HG03521 (cell line): ENCODE measurements at regions not wholly inside any gene's neighbourhood (a gene's known extent, or its start where the extent isn't known, plus 50 kb on each side); places are given as distances from the start of the nearest gene placed in this dataset.

Source experiments
- ATAC-seq: cut with Tn5 transposase; IDR thresholded peaks from one replicate; pipeline ENCODE4 v1.9.1; 2021; ENCODE audit warnings: mild to moderate bottlenecking, moderate library complexity; ENCODE audit not compliant: unreplicated experiment

DNA sequence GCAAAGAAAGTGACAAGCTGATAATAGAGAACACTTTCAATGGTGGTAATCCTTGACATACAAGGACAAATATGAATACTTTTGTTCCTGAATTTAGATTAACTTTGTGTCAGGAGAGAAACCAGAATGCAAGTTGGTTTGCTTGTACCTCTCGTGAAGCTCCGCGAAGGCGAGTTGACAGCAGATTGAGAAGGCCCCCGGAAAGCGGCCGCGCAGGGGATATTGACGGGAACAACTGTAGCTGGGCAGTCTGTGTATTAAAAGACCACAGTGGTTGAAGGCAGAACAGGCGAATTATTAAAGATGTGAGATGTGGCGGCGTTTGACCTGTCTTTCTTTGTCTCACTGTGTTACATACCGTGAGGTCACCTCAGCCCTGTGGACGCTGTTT lies 175.8 kb upstream of the RALGAPA2 start:
- ATAC-seq: no peak

DNA sequence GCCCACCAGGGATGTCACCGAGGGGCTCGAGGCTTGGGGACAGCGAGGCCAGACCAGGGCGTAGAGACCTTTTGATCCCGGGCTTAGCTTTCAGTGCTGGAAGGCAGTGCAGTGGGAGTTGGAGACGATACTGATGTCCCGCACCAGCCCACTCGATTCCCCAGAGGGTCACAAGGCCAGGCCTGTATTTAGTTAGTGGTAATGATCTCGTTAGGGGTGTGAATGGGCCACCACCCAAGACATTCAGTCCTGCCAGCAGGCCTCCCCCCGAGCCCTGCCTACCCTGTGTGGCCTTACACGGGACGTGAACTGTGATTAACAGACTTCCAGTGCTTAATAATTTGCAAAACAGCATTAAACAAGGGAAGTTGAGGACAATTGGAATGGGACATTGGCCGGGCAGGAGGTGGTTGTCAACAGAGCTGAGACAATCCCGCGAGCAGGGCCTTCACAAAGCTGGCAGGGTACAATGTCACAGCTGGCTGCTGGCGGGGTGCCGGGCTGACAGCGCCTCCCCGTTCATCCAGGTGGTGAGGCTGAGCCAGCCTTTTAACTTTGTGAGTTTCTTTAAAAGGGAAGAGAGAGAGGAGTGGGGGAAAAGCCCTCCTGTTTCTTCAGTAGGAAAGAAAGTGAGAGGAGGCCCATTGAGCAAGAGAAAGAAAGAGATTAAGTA lies 175.3 kb upstream of the RALGAPA2 start:
- ATAC-seq: no peak

DNA sequence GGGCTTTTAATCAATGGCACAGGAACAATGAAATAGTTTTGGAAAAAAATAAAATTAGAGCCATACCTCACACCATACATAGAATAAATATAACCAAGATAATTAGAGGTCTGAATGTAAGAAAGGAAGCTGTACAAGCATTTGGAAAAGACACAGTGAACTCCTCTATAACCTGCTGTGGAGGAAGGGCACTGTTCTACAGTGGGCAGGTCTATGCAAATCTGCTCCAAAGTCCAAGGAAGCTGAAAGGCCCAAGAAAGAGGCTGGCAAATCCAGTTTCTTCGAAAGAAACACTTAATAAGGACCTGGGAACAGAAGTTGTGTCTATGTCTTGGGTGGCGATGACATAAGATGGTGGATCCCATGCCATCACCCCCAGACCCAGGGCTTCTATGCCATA lies 169.4 kb upstream of the RALGAPA2 start:
- no peak for ATAC-seq

DNA sequence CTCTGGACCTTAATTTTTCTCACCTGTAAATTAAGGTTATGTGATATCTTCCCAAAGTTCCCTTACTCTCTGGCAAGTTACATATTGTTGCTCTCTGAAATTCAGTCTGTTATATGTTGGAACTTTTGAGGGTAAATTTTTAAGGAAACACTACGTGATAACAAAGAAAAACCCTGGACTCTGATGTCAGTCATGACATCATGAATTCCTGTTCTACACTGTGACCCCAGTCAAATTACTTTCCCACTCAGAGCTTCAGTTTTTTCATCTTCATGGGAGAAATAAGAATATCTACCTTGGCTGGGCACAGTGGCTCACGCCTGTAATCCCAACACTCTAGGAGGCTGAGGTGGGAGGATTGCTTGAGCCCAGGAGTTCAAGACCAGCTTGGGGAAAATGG lies 164.6 kb upstream of the RALGAPA2 start:
- no peak for ATAC-seq

DNA sequence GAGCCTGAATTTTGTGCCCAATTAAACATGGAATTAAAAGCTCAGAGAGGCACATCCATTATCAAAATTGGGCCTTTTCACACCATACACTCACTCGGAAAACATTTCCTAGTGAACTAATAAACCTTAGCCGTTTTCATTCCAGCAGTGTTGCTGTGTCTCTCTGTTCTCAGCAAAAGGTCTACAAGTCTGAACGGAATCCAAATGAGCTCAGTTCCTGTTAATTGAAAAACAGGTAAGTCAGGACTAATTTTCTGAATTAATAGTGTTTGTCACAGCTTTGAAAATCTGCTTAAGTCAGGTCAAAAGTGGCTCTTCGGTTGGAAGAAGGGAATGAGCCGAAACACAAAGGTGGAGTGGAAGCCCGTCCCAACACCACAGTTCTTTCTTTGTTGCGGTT lies 163.3 kb upstream of the RALGAPA2 start:
- no peak for ATAC-seq

DNA sequence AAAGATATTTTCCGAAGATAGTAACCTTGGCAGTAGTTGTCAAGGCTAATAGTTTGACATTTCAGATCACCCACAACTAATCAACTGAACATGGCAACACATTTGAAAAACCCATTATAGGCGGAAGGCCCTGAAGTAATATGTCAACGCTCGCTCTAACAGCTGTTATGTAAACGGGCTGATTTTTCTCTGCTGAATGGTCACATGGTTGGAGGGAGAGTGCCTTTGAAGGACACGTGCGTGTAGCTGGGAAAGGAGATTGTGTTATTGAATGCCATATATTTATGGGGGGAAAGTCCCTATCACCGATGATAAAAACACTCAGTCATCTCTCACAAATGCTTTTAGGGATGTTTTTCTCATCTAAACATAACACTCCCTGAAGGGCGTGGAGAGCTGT lies 160.0 kb upstream of the RALGAPA2 start:
- ATAC-seq: no peak

GRCh38 chr20:20869161-20869775 lies 156.8 kb upstream of the RALGAPA2 start:
- ATAC-seq: no peak

DNA sequence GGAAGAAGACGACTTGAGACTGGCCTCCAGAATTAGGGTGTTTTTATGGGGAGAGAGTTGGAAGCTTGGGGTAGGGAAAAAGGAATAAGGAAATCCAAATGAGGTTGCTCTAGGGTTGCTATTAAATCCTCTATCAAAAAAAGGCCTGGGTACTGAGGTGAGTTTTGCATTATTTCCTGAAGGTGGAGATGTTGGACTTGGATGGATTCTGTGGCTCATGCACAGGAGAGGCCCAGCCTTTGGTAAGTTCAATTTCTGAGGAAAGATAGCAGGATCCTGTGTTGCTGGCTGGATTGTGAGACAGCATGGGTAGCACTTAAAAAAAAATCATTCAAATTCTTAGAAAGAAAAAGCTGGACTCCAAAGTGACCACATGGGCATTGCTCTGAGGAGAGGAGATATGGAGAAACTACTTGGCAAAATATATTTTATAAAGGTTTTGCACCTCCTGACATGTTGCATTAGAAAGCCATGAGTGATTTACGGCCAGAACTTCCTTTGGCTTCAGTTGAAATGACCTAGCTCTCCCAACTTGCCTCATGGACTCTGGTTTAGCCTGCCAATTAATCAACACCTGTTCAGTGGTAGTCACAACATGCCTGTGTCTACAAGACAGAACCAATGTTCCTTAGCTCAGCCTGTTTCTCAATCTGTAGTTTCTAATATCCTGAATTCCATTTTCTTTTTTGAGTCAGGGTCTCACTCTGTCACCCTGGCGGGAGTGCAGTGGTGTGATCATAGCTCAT lies 152.1 kb upstream of the RALGAPA2 start:
- no peak for ATAC-seq

- ATAC-seq: no peak
Measured at GRCh38 chr20:20860078-20860806, 147.8 kb upstream of the RALGAPA2 start.

GRCh38 chr20:20859510-20859909 lies 147.1 kb upstream of the RALGAPA2 start:
- no peak for ATAC-seq

GRCh38 chr20:20856956-20857355 lies 144.5 kb upstream of the RALGAPA2 start:
- ATAC-seq: no peak

DNA sequence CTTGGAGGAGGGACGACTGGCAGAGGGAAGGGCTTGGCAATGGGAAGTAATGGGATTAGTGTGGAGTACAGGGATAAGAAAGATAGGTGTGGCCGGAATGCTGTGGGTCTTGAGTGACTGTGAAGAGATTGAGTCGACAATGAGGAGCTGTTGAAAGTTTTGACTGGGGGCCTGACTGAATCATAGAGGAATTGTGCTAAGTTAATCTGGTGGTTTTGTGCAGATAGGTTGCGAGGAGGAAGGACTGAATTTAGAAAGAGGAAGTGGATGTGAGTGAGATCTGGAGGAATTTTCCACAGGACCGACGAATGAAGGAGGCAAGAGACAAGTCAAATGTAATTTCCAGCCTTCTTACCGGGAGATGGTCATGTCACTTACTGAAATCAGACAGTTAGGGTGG lies 143.9 kb upstream of the RALGAPA2 start:
- no peak for ATAC-seq

- no peak for ATAC-seq
Measured at GRCh38 chr20:20851385-20851784, 138.9 kb upstream of the RALGAPA2 start.

DNA sequence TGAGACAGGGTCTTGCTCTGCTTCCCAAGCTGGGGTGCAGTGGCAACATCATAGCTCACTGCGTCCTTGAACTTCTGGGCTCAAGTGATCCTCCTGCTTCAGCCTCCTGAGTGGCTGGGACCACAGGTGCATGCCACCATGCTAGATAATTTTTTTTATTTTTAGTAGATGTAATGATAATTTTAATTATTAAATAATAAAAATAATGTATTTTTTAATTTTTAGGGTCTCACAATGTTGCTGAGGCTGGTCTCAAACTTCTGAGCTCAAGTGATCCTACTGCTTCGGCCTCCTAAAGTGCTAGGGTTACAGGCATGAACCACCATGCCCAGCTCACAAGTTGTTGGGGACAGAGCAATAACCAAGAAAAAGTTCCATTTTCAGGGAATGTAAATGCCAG lies 138.0 kb upstream of the RALGAPA2 start:
- ATAC-seq: no peak

DNA sequence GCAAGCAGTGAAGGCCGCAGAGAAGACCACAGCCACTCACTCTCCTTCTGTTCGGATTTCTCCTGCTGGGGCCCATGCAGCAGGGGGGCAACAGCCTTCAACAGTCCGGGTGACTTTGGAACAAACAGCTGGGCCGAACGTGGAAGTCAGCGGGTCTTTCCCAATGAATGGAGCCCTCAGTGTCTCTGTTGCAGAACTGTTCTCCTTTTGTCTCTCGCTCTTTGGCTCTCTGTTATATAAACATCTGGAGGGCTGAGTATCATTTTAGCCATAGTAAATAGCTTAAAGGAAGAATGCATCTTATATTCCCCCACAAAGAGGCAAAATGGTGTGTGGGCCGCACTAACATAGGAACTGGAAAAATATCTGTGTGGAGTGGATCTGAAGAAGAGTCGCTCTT lies 136.7 kb upstream of the RALGAPA2 start:
- no peak for ATAC-seq

DNA sequence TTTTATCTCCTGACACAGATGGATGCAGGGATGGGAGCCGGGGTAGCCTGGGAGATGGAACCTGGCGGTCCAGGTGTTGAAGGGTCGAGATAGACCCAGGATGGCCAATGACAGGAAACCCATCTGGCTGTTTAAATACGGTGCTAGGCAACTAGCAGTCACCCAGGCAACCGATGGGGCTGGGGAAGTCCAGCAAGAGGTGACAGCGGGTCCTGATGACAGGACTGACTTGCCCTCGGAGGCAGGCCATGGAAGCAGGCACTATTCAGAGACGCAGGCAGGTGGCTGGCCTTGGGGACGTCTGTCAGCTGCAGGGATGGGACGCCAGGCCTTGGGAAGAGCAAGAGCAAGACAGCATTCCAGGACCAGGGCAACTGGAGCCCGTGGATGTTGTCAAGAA lies 135.4 kb upstream of the RALGAPA2 start:
- no peak for ATAC-seq

DNA sequence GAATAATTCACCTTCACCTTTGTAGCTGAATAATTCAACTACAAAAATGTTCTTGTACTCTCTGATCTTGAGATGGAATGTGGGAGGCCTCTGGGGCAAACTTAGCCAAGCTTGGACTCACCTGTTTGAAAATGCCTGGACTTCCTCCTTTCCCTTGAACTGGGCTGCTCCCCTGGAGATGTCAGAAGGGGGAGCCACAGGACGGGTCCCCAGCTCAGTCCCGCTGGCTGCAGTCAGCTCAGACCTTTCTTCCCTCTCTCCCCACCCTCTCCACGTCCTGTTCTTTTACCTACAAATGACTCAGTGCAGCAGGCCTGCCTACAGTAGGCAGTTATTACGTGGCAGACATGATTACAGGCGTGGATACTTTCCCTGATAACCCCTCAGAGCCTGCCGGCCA lies 131.5 kb upstream of the RALGAPA2 start:
- no peak for ATAC-seq

GRCh38 chr20:20839771-20840170 lies 127.3 kb upstream of the RALGAPA2 start:
- no peak for ATAC-seq

- no peak for ATAC-seq
Measured at GRCh38 chr20:20837574-20838021, 125.2 kb upstream of the RALGAPA2 start.

DNA sequence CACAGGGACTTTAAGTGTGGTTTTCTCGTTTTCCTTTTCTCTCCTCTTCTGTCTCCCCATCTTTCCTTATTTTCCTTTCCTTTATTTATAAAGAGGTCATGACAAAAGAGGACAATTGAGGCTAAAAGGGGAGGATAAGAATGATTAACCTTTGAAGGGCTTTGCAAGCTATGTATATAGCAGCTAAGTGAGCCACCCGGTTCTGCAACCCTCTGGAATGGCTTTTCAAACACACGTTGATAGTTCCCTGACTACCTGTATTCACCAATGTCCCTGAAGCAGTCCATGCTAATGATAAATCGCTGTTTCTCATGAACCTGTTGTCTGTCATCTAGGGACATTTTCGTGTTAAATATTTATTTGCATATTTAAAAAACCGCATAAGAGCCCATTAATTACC lies 124.4 kb upstream of the RALGAPA2 start:
- no peak for ATAC-seq

GRCh38 chr20:20835897-20836296 lies 123.5 kb upstream of the RALGAPA2 start:
- ATAC-seq: no peak

DNA sequence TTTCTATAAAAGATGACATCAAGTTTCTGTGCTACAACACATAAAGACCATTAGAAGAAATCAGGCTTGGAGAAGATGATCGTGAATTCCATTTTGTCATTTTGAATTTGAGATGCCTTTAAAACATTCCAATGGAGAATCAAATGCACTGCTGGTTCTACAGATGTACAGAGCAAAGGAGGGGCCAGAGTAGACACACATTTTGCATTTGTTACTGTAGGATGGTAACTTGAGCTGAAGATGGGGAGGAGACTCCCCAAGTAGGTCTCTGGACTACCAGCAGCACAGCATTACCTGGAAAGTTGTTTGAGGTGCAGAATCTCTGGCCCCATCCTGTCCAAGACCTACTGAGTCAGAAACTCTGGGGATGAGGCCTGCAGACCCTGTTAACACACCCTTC lies 121.6 kb upstream of the RALGAPA2 start:
- ATAC-seq: no peak
